ENCODE measurements at regions not wholly inside any gene's neighbourhood (a gene's known extent, or its start where the extent isn't known, plus 50 kb on each side); places are given as distances from the start of the nearest gene placed in this dataset.

DNA sequence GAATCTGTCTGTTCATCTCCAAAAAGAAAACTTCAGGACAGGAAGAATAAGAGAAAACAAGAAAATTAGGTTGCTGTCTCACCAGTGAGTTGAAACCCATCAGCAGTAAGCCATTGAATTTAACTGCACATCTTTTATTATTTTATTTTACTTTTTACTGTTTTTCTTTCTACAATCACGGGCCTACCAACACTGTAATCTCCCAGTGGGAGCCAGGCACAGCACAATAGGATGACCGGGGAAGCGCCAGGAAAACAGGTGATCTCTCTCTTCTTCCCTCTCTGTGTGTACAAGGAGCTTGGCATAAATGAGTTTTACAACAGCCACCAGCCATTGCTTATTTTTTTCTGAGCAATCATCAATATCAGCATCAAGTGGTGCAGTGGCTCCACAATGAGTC is 113.1 kb upstream of the ESRRG start:
- no peak for FAIRE-seq
- no peak for DNase-seq (ENCODE audit: insufficient read length, low spot score)

DNA sequence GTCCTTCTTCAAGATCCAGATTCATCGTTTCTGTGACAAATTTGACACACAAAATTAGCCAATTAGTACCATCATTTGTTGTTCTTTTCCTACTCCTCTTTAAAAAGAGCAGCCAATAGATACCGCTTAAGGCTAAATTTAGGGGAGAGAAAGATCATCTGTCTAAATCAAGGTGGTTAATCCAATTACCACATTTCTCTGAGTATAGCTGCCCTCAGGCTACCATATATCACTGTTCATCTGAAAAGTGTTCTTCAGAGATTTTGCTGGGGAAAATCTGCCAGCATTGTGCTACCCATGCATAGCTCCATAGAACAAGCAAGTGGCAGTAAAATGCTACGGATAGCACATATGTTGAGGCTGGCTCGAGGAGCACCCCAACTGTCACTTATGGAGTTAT is 110.3 kb upstream of the ESRRG start:
- FAIRE-seq (no peak), DNase-seq (ENCODE audit: insufficient read length, low spot score) (no peak)

DNA sequence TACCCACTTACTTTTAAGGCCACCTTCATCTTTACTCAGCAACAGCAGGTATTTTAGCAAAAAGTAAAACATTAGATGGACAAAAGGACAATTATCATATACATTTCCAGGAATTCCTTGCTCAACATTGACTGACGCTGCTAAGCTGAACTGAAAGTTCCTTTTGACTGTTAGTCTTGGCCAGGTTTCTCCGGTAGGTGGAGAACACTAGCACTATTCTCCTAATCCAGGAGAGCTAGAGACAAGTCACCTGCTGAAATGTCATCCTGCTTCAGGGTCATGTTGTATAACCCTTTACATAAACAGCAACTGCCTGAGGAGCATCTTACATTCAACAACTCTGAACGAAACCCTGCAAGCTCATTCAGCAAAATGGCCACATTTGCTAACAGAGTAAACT is 109.0 kb upstream of the ESRRG start:
- no peak for DNase-seq (ENCODE audit: insufficient read length, low spot score)
- FAIRE-seq, result no peak

DNA sequence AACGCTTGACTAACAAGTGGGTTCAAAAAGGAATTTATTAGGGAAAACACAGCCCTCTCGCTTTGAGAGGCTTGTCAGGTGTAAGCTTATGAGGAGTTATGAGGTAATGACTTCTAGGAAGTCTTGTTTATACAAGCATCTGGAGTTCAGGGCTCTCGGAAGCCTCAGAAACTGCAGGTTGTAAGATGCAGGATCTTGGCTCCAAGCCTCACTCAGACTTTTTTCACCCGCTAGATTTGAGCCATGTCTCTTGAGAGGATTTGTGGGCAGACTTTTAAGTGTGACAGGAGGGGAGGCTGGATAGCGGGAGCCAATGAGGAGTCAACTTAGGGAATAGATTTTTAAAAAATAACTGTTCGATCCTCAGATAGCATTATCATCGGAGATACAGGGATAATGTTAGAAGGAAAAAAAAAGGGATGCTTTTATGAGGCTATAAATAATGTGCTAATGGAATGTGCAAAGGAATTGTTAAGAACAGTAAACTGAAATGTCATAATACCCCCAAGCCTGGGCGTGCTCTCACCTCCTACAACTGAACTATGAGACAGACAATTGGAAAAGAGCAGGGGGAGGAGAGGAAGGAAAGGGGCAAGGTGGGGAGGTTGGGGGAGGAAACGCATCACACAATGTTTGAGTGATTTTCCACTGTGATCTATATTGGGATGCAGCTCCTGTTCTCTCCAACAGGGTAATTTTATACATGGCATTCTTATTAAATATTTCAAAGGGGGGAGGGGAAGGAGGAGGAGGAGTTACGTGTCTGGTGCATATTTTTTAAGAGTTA is 107.4 kb upstream of the ESRRG start:
- FAIRE-seq (no peak), DNase-seq (ENCODE audit: insufficient read length, low spot score) (no peak)

DNA sequence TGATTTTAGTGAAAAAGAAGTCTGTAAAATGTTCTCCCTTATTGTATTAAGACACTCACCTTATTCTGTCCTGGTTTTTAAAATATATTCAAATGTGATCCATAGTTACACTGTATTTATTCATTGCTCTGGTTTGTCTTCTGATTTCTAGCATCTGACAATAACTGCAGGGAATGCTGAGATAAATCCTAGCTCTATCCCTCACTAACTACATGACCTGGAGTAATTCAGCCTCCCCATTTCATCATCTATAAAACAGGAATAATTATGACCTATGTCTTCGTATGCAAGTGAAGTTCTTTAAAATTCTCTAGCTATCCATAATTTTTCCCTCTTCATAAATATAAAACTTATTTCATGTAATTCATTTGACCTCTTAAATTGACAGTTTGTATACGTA is 104.0 kb upstream of the ESRRG start:
- FAIRE-seq (no peak), DNase-seq (ENCODE audit: insufficient read length, low spot score) (no peak)

DNA sequence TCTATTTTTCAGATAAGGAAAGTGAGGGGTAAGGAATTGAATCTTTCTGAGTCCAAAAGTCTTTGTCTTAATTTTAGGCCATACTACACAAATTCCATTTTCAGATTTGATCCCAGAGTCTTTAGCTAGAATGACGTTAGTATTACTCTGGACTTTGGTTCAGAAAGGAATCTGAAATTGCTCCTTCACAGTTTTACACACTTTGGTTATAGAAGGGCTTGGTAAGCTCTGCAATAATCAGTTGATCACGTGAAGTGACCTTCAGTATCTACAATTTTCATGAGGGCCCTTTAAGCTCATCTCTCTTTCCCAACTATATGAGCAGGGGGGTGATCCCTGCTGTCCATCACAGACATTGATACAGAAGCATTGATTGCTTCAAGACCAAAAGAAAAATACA is 103.4 kb upstream of the ESRRG start:
- no peak for FAIRE-seq
- DNase-seq (ENCODE audit: insufficient read length, low spot score), result no peak

DNA sequence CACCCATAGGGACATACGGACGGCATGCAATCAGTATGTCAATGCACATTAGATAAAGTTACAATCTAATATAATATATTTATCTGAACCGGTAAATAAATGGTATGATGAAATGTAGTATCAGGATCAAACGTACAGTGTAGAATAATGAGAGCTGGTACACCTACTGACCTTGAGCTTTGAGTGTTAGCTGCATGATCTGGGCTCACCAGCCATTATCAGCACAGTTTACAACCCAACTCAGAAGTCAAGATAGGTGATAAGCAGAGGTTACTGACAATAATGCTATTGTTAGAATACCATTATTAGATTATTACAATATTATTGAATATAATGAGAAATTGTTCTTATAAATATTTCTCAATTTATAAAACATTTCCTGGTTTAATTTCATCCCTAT is 103.0 kb upstream of the ESRRG start:
- FAIRE-seq (no peak), DNase-seq (ENCODE audit: insufficient read length, low spot score) (no peak)

DNA sequence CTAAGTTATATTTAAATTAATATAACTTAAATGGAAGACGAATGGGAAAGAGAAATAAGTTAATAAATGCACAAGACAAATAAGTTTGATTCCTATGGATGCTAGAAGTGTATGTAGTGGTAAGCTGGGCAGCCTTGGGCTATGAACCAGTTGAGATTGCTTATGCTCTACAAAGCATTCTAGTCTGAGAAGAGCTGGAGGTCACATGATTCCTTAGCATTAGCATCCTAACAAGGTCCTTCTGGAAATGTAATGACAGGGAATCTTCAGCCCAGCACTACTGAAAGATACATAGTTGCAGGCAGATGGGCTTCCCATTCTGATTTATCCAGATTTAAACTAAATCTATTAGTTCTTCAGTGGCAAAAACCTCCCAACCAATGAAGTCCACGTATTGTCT is 102.3 kb upstream of the ESRRG start:
- FAIRE-seq, result no peak
- no peak for DNase-seq (ENCODE audit: insufficient read length, low spot score)

DNA sequence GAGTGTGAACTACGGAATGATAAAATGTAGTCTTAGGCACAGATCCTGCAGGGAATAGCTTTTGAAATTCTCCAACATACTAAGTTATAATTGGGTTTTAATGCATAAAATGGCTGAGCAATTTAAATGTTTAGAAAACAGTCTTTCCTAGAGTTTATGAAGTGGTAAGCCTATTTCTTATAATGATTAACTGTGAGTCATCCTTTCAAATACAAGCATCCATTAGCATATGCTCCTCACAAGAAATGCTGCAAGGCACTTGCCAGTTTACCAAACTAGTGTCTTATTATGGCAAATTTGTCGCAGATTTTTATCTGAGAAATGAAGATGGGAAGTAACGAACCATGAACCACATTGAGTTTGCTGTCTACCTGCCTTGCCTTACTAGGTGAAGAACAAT is 101.3 kb upstream of the ESRRG start:
- FAIRE-seq (no peak), DNase-seq (ENCODE audit: insufficient read length, low spot score) (no peak)

DNA sequence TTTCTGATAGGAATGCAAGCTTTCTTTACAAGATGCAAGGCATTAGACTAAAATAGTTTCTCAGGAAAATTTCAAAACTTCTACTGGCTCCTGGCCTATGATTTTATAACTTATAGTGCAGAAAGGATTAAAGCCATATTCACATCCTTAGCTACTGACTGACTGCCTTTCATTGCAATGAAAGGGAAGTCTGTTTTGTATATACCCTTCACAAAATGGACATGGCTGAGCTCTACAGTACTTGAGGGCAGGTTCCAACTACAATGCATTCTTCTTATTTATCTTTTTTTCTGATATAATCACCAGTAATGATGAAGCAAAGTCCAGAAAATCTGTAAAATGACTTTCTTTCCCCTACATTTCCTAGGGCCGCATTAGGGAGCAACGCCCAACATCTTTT is 100.5 kb upstream of the ESRRG start:
- FAIRE-seq, result no peak
- no peak for DNase-seq (ENCODE audit: insufficient read length, low spot score)

DNA sequence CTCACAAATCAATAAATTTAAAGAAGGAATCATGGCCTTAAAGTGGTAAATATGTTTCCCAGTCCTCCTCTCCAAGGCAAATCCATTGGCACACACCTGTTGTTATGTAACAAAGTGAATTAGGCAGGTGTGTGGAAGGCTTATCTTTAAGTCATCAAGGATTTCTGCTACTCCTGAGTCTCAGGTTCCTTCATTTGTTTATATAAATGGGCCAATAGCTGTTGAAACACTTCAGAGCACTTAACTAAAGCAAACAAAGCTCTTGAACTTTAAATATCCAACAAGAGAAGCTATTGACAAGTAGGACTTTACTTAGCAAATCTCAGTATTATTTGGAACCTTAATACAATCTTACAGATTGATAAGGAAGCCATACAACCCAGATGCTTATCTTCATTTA is 99.3 kb upstream of the ESRRG start:
- no peak for FAIRE-seq
- DNase-seq (ENCODE audit: insufficient read length, low spot score), result no peak

DNA sequence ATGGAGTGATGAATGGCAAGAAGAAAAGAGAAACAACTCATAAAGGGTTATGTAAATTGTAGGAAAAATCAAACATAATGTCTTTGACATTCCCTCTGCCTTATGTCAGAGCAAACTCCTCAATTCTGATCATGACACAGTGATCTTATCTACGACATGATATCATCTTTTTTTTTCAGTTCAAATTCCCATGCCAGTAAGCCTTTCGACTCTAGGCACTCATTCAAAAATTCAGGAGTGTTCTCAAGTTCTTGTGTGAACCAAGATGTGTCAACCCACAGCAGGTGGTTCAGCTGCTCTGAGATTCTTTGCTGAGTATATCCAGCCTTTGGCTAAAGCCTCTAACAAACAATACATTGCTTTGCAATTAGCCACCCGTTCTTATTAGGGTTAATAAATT is 97.1 kb upstream of the ESRRG start:
- FAIRE-seq (no peak), DNase-seq (ENCODE audit: insufficient read length, low spot score) (no peak)

DNA sequence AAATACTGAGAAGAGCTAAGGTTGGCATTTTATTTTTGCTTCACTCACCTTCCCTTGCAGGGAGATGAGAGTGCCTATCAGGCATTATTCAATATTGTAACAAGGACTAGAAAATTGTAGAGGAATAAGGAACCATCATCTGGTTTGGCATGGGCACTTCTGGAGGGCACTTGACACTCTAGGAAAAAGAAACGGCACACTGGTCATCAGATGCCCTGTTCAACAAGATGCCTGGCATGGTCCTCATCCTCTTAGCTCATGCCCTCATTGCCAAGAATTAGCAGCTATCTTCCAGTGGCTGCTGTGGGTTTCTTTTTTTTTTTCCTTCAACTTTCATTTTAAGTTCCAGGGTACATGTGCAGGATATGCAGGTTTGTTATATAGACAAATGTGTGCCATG is 95.1 kb upstream of the ESRRG start:
- FAIRE-seq (no peak), DNase-seq (ENCODE audit: insufficient read length, low spot score) (no peak)

DNA sequence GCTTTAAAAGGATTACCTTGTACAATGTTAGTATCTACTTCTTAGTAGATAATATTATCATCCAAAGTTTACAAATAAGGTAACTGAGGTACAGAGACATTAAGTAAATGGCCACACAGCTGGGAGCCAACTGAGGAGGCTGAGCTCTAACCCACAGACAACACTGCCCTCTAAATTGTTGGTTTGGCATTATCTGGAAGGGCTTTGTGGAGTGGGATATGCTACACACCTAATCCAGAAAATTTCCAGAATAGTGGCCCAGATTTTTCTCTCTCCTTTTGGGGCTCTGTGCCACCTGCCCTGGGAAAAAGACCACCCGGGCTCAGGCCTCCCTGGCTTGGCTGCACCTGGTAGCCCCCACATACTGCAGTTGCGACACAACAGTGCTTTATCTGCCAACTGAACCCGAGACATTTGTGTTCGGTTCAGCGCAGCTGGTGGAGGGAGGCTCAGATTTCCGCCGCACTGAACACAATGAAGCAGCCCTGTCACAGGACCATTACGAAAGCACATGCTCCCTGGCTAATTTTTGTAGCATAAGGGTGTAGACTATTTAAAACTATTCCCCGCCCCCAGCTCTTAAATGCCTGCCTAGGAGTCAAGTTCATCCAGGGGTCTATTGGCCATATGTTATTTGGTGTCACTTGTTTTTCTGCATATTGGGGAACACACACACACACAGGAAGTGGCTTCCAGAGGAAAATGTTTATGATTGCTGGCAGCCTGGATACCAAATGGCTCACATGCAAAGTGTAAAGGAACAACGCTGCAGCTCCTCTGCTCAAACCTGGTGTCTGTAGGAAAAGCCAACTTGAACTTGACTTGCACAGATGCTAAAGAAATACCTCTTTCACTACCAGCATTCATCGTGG is 92.3 kb upstream of the ESRRG start:
- DNase-seq (ENCODE audit: insufficient read length, low spot score), result no peak
- FAIRE-seq, result no peak

DNA sequence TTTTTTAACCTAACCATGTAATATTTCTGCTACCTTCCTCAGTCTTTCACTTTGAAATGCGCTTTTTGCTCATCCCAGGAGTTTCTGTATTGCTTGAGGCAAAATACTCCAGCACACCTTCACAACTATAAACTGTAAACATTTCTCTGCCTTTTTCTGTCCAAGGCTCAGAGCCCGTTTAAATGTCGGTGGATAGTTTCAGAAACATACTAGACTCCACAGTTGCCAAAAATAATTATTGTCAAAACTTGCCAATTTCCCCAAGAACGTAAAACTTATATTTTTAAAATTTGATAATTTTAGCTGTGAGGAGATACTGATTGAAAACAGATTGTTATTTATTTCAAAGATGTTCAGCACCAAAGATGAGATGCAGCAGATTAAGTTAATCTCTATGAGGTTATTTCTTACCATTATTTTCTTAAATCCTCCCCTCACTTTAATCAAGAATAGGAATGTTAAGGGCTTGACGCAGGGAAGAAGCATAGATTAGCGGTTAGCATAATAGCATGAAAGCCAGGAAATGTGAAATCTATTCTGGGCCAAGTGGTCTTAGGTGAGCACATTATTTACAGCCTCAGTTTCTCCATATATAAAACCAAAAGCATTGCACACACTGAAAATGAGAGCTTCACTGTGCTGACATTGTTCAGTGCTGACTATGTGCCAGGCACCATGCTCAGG is 91.5 kb upstream of the ESRRG start:
- FAIRE-seq (no peak), DNase-seq (ENCODE audit: insufficient read length, low spot score) (no peak)

DNA sequence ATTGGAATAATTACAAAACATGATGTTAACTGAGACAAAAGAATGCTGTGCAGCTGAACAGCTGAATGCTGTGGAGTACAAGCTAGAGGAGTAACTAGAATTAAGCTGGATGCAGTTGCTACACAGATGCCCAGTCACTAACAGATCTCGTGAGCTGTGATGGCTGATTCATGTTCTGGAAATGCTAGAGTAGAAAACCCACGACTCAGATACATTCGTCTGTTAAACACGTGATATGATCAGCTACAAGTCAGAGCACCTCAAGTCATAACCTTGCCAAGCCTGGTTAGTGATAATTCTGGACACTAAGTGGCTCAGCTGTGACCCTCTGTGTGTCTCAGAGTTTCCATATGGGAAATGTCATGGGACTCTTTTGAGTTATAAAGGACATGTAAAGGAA is 89.7 kb upstream of the ESRRG start:
- DNase-seq (ENCODE audit: insufficient read length, low spot score) (no peak), FAIRE-seq (no peak)

DNA sequence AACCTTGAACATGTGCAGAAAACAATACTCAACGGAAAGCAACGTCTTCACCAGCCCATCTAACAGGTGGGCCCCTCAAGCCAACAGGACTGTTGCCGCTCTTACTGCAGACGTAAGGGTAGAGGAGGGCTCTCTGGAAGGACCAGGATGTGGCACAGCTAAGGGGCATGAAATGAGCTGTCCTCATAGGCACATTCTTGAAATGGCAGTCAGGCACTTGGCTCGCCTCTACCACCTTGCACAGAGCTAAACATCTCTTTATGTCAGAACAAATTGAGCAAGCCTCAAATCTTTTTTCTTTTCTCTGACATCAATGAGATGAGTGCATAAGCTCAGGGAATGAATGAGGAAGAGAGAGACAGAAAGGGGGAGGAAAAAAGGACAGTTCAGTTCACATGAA is 86.4 kb upstream of the ESRRG start:
- FAIRE-seq (no peak), DNase-seq (ENCODE audit: insufficient read length, low spot score) (no peak)

DNA sequence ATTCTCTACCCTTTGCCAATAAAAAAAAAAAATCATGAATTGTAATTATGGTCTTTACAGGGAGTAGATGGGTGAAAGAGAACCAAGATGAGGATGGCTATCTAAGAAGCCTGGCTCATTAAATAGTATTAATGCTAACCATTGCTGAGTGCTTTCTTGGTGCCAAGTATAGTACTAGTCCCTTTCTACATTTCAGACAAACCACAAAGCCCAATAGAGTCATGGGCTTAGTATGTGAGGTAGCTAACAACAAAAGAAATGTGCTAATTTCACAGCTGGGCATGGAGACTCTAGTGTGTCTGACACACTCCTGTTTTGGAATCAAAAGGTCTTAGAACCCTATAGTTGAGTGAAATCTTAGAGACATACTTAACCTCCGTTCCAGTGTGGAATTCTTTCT is 84.5 kb upstream of the ESRRG start:
- no peak for FAIRE-seq
- DNase-seq (ENCODE audit: insufficient read length, low spot score), result no peak

DNA sequence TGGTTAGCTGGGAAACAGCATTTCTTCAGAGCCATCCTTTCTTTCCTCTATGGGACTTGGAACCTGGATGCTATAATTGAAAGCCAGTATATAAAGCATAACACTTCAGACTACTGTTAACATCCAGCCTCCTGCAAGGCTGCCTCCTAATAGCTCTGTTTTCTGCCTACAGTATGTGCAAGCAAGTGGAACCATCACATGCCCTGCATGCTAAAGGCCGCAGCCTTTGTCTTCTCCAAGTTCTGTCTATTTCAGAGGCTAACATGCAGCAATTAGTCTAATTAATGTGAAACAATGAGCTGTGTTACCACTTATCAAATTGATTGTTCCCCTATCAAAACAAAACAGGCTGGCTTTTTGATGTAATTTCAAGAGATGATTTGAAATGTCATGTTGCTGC is 82.7 kb upstream of the ESRRG start:
- no peak for DNase-seq (ENCODE audit: insufficient read length, low spot score)
- FAIRE-seq, result no peak

DNA sequence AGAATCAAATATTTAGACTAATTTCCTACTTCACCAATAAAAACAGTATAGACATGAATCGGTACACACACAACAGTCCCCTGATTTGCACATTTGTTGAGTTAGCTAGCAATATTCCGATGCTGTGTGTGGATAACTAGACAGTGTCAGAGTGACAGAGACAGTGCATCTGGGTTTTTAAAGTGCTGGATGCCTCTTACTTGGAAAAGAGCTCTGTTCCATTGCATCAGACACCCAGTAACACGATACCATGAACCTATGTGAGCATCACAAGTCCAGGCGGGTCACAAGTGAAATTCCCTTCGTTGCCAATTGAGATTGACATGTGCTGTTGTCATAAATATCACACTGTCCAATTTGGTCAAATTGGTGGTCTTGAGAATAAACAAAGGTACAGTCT is 82.0 kb upstream of the ESRRG start:
- no peak for FAIRE-seq
- DNase-seq (ENCODE audit: insufficient read length, low spot score), result no peak

DNA sequence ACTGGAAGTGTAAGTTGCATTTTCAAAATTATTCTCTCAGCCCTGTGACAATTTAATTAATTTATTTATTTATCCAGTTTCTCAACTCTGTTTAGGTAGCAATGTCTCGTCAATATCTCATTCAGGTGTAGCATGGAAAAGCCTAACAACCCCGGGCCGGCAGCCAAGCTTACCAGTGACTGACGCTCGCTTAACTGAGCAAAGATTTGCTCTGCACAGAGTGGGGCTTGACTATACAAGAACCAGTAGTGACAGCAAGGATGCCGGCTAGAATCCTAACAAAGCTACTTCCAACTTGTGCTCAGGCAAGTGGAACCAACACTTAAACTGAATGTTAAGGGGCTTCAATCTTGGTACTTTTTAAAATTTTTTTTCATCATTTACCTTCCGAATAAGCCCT is 80.9 kb upstream of the ESRRG start:
- FAIRE-seq (no peak), DNase-seq (ENCODE audit: insufficient read length, low spot score) (no peak)

DNA sequence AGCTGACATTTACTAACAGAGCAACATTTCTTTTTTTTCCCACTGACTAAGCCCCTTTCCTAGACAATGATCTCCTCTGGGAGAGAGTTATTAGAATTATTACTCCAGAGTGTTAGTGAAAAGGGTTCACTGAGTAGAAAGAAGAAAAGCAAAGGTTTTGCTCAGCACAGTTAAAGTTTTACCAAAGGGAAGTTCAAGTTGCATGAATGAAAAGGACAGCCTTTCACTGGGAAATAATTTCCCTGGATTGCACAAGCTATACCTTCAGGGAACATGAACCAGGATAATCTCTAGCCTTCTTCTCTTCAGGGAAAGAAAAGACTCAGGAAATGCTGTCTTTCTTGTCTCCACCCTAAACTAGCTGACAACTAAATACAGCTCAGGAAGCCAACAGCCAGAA is 71.4 kb upstream of the ESRRG start:
- no peak for FAIRE-seq

More for the DNA sequence above, 71.4 kb upstream of the ESRRG start:
- no peak for DNase-seq (ENCODE audit: insufficient read length, low spot score)

All from HTR-8/SVneo (cell line).